Kidney (tissue), 13 donors: ENCODE measurements at regions not wholly inside any gene's neighbourhood (a gene's known extent, or its start where the extent isn't known, plus 50 kb on each side); places are given as distances from the start of the nearest gene placed in this dataset.

Source experiments
- DNase-seq, 5 donors: peaks; one replicate each; pipeline ENCODE4 v3.0.0-alpha.2; 2013 to 2020
- FAIRE-seq: peaks from 2 replicates; lab custom pipeline; 2012; peaks lifted over from hg19 to GRCh38; lab: Jason Lieb, UNC
- H3K27ac ChIP-seq, 2 donors: one replicate each; pipeline ENCODE4 v1.7.0; 2013; ENCODE audit warnings: low read depth in 2 of 2, low read length in 2 of 2, inconsistent platforms in 1 of 2
- H3K27me3 ChIP-seq: one replicate; pipeline ENCODE4 v1.7.1; 2013; ENCODE audit warnings: low read length, inconsistent platforms; ENCODE audit not compliant: control insufficient read depth, insufficient read depth
- H3K36me3 ChIP-seq, 3 donors: one replicate each; pipeline versions ENCODE4 v1.7.0 to v1.7.1; 2013; ENCODE audit warnings: low read length in 3 of 3, control low read depth in 1 of 3, inconsistent platforms in 1 of 3; ENCODE audit not compliant: insufficient read depth in 3 of 3, control insufficient read depth in 2 of 3
- H3K4me1 ChIP-seq, 3 donors: one replicate each; pipeline versions ENCODE4 v1.7.0 to v1.7.1; 2013; ENCODE audit warnings: low read length in 3 of 3, inconsistent platforms in 1 of 3, low read depth in 1 of 3; ENCODE audit not compliant: control insufficient read depth in 2 of 3, insufficient read depth in 2 of 3
- H3K4me3 ChIP-seq, 3 donors: one replicate each; pipeline versions ENCODE4 v1.7.0 to v1.8.1; 2013; ENCODE audit warnings: low read length in 3 of 3, control low read depth in 1 of 3, inconsistent platforms in 1 of 3
- H3K9ac ChIP-seq, 3 donors: one replicate each; pipeline versions ENCODE4 v1.7.0 to v1.7.1; 2013; ENCODE audit warnings: low read length in 3 of 3, control low read depth in 1 of 3, inconsistent platforms in 1 of 3
- H3K9me3 ChIP-seq, 3 donors: one replicate each; pipeline versions ENCODE4 v1.7.0 to v1.7.1; 2013; ENCODE audit warnings: low read length in 3 of 3, control low read depth in 1 of 3, inconsistent platforms in 1 of 3; ENCODE audit not compliant: control insufficient read depth in 2 of 3, insufficient read depth in 1 of 3
- intact Hi-C: fragments of 100-400 bp; cut with DNase I; formaldehyde crosslinking; loops from one replicate; pipeline ENCODE4 v1.11.1; 2022
- TF ChIP-seq, protein P1 (sequence below): IDR thresholded peaks from 3 replicates; pipeline ENCODE4 v1.5.1; 2012; ENCODE audit warnings: mild to moderate bottlenecking, moderate library complexity, borderline replicate concordance; ENCODE audit not compliant: insufficient read depth; ENCODE audit errors: extremely low read depth
- donor health status: control.
- donor health status: control.
- donor health status: control.
- donor health status: control.
- donor health status: control.
- donor health status: DM: yes; HTN: yes; CAD: no.
- donor health status: Normal renal cell carcinoma (clear cell type).

GRCh38 chr16:80407265-80407987 lies 133.4 kb upstream of the DYNLRB2 start:
- no peak overlapping the region for H3K4me3 ChIP-seq
- DNase-seq (peak in 4 of 5 donors; percentile 69 to 93 (median 84)), FAIRE-seq (no peak)
- H3K9ac ChIP-seq = no peak overlapping the region
- no peak overlapping the region for H3K27ac ChIP-seq
- TF ChIP-seq, protein P1, sequence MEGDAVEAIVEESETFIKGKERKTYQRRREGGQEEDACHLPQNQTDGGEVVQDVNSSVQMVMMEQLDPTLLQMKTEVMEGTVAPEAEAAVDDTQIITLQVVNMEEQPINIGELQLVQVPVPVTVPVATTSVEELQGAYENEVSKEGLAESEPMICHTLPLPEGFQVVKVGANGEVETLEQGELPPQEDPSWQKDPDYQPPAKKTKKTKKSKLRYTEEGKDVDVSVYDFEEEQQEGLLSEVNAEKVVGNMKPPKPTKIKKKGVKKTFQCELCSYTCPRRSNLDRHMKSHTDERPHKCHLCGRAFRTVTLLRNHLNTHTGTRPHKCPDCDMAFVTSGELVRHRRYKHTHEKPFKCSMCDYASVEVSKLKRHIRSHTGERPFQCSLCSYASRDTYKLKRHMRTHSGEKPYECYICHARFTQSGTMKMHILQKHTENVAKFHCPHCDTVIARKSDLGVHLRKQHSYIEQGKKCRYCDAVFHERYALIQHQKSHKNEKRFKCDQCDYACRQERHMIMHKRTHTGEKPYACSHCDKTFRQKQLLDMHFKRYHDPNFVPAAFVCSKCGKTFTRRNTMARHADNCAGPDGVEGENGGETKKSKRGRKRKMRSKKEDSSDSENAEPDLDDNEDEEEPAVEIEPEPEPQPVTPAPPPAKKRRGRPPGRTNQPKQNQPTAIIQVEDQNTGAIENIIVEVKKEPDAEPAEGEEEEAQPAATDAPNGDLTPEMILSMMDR = no peak
- H3K36me3 ChIP-seq = no peaks in the 10 kb centered on the region
- no peaks in the 10 kb centered on the region for H3K27me3 ChIP-seq
- no peaks in the 10 kb centered on the region for H3K9me3 ChIP-seq
- peaks cover 0 to 11% (median 0%) of the 10 kb centered on the region in 3 donors for H3K4me1 ChIP-seq
- intact Hi-C loops = no loop called here

- H3K9ac ChIP-seq = no peak overlapping the region
- no peaks in the 10 kb centered on the region for H3K36me3 ChIP-seq
- H3K4me3 ChIP-seq = no peak overlapping the region
- peaks cover 0 to 11% (median 0%) of the 10 kb centered on the region in 3 donors for H3K4me1 ChIP-seq
- intact Hi-C loops = no loop called here
- H3K9me3 ChIP-seq = no peaks in the 10 kb centered on the region
- no peaks in the 10 kb centered on the region for H3K27me3 ChIP-seq
- no peak overlapping the region for H3K27ac ChIP-seq
- DNase-seq (no peak), FAIRE-seq (no peak)
- TF ChIP-seq, protein P1 = no peak
Measured at GRCh38 chr16:80404847-80405246, 135.9 kb upstream of the DYNLRB2 start.

- Histone ChIP-seq H3K27me3 (no peaks in the 10 kb centered on the region), H3K4me3 (no peak overlapping the region), H3K9me3 (no peaks in the 10 kb centered on the region), H3K4me1 (peaks cover 0 to 11% (median 0%) of the 10 kb centered on the region in 3 donors), H3K27ac (no peak overlapping the region), H3K9ac (no peak overlapping the region), H3K36me3 (no peaks in the 10 kb centered on the region)
- FAIRE-seq = no peak
- peak in 2 of 5 donors; percentile 49 to 77 for DNase-seq
- intact Hi-C loops = no loop called here
- TF ChIP-seq, protein P1 = no peak
Measured at GRCh38 chr16:80403894-80404293, 136.9 kb upstream of the DYNLRB2 start.
